Neural progenitor cell (in vitro differentiated cells): ENCODE measurements at regions not wholly inside any gene's neighbourhood (a gene's known extent, or its start where the extent isn't known, plus 50 kb on each side); places are given as distances from the start of the nearest gene placed in this dataset.

Experiments used
- DNase-seq: peaks from one replicate; pipeline ENCODE4 v3.0.0-alpha.2; 2016; ENCODE audit warnings: low spot score
- H2AFZ ChIP-seq: fragments of 200-600 bp; sonication (generic); replicated peaks from 2 replicates; pipeline ENCODE4 v1.6.1; 2016; ENCODE audit warnings: antibody characterized with exemption
- H3F3A ChIP-seq: fragments of 200-600 bp; sonication (generic); 2 replicates; pipeline ENCODE4 v1.6.1; 2016; ENCODE audit warnings: antibody characterized with exemption, low read depth
- H3K27ac ChIP-seq: fragments of 200-600 bp; sonication (generic); 2 replicates; pipeline ENCODE4 v1.5.1; 2016; ENCODE audit warnings: mild to moderate bottlenecking
- H3K27me3 ChIP-seq: fragments of 200-600 bp; sonication (generic); 2 replicates; pipeline ENCODE4 v1.6.1; 2016; ENCODE audit warnings: mild to moderate bottlenecking, moderate library complexity
- H3K36me3 ChIP-seq: fragments of 200-600 bp; sonication (generic); 2 replicates; pipeline ENCODE4 v1.5.1; 2016
- H3K4me1 ChIP-seq: fragments of 200-600 bp; sonication (generic); 2 replicates; pipeline ENCODE4 v1.6.1; 2016; ENCODE audit warnings: mixed run types
- H3K4me2 ChIP-seq: fragments of 200-600 bp; sonication (generic); 2 replicates; pipeline ENCODE4 v1.6.1; 2016
- H3K4me3 ChIP-seq: fragments of 200-600 bp; sonication (generic); 2 replicates; pipeline ENCODE4 v1.5.1; 2016
- H3K79me2 ChIP-seq: fragments of 200-600 bp; sonication (generic); 2 replicates; pipeline ENCODE4 v1.6.1; 2016; ENCODE audit warnings: low read depth
- H3K9ac ChIP-seq: fragments of 200-600 bp; sonication (generic); 2 replicates; pipeline ENCODE4 v1.6.1; 2016
- H3K9me3 ChIP-seq: fragments of 200-600 bp; sonication (generic); 2 replicates; pipeline ENCODE4 v1.5.1; 2016; ENCODE audit warnings: low read depth
- H4K20me1 ChIP-seq: fragments of 200-600 bp; sonication (generic); 2 replicates; pipeline ENCODE4 v1.6.1; 2016; ENCODE audit warnings: low read depth
- H3K27ac Mint-ChIP-seq: 3 replicates; pipeline ENCODE4 v1.8.0; 2021; ENCODE audit warnings: mixed read lengths
- H3K27me3 Mint-ChIP-seq: 2 replicates; pipeline ENCODE4 v1.8.0; 2022; ENCODE audit warnings: low read depth, mild to moderate bottlenecking, inconsistent platforms, moderate library complexity, mixed read lengths; ENCODE audit not compliant: insufficient read depth
- H3K36me3 Mint-ChIP-seq: 3 replicates; pipeline ENCODE4 v1.8.0; 2021; ENCODE audit warnings: mixed read lengths
- H3K4me1 Mint-ChIP-seq: 3 replicates; pipeline ENCODE4 v1.8.0; 2021; ENCODE audit warnings: mixed read lengths
- H3K4me3 Mint-ChIP-seq: 3 replicates; pipeline ENCODE4 v1.8.0; 2021; ENCODE audit warnings: mild to moderate bottlenecking, moderate library complexity, mixed read lengths
- H3K9me3 Mint-ChIP-seq: 3 replicates; pipeline ENCODE4 v1.8.0; 2020; ENCODE audit warnings: mixed read lengths
- CTCF ChIP-seq: fragments of 200-600 bp; sonication (generic); IDR thresholded peaks from 2 replicates; pipeline ENCODE4 v1.5.1; 2017; ENCODE audit warnings: antibody characterized with exemption, mild to moderate bottlenecking
- EZH2 ChIP-seq: fragments of 200-600 bp; sonication (generic); IDR thresholded peaks from 2 replicates; pipeline ENCODE4 v1.6.1; 2017; ENCODE audit warnings: antibody characterized with exemption, mild to moderate bottlenecking, moderate library complexity
- EZH2phosphoT487 ChIP-seq: fragments of 200-600 bp; sonication (generic); IDR thresholded peaks from 2 replicates; pipeline ENCODE4 v1.6.1; 2017; ENCODE audit warnings: antibody characterized with exemption

GRCh38 chr2:60157283-60157682 lies 396.2 kb downstream of the BCL11A start:
- TF ChIP-seq EZH2phosphoT487, result no peak
- TF ChIP-seq EZH2, result no peak
- no peak for TF ChIP-seq CTCF
- H3K4me2 ChIP-seq, result no peak overlapping the region
- no peaks in the 10 kb centered on the region for H3F3A ChIP-seq
- Mint-ChIP-seq H3K27me3 (no peaks in the 10 kb centered on the region), H3K9me3 (peaks cover 3% of the 10 kb centered on the region), H3K4me3 (no peak overlapping the region), H3K36me3 (no peaks in the 10 kb centered on the region), H3K4me1 (no peaks in the 10 kb centered on the region), H3K27ac (no peak overlapping the region)
- no peak overlapping the region for H3K9ac ChIP-seq
- H3K9me3 ChIP-seq, result peaks cover 2% of the 10 kb centered on the region
- no peak overlapping the region for H3K4me3 ChIP-seq
- H3K36me3 ChIP-seq, result no peaks in the 10 kb centered on the region
- H4K20me1 ChIP-seq, result no peaks in the 10 kb centered on the region
- no peaks in the 10 kb centered on the region for H3K27me3 ChIP-seq
- H3K27ac ChIP-seq, result no peak overlapping the region
- H3K4me1 ChIP-seq, result no peaks in the 10 kb centered on the region
- DNase-seq, result no peak
- no peaks in the 10 kb centered on the region for H3K79me2 ChIP-seq
- H2AFZ ChIP-seq, result no peak overlapping the region

DNA sequence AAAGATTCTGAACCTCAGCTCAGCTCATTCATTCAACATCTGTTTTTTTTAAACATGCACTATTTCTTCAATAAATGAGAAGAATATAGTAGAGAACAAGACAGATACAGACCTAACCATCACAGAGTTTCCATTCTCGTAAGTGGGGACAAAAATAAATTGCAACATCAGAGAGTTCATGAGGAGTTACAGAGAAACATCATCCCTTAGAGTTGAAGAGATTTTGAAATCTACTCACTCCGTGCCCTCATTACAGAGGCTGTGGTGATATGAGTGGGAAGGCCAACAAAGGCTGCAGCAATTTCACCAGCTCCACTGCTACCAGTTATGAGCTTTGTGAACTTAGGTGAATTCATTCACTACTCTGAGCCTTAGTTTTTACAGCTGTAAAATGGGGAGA lies 399.3 kb downstream of the BCL11A start:
- Histone ChIP-seq H3K4me1 (no peaks in the 10 kb centered on the region), H3K9ac (no peak overlapping the region), H2AFZ (no peak overlapping the region), H3K9me3 (peaks cover 2% of the 10 kb centered on the region), H3K4me3 (no peak overlapping the region), H3K79me2 (no peaks in the 10 kb centered on the region), H3F3A (no peaks in the 10 kb centered on the region), H4K20me1 (no peaks in the 10 kb centered on the region), H3K36me3 (no peaks in the 10 kb centered on the region), H3K27ac (no peak overlapping the region), H3K4me2 (no peak overlapping the region), H3K27me3 (no peaks in the 10 kb centered on the region)
- Mint-ChIP-seq H3K4me3 (no peak overlapping the region), H3K27me3 (no peaks in the 10 kb centered on the region), H3K27ac (no peak overlapping the region), H3K9me3 (peaks cover 5% of the 10 kb centered on the region), H3K4me1 (no peaks in the 10 kb centered on the region), H3K36me3 (no peaks in the 10 kb centered on the region)
- no peak for DNase-seq
- TF ChIP-seq EZH2 (no peak), CTCF (no peak), EZH2phosphoT487 (no peak)

DNA sequence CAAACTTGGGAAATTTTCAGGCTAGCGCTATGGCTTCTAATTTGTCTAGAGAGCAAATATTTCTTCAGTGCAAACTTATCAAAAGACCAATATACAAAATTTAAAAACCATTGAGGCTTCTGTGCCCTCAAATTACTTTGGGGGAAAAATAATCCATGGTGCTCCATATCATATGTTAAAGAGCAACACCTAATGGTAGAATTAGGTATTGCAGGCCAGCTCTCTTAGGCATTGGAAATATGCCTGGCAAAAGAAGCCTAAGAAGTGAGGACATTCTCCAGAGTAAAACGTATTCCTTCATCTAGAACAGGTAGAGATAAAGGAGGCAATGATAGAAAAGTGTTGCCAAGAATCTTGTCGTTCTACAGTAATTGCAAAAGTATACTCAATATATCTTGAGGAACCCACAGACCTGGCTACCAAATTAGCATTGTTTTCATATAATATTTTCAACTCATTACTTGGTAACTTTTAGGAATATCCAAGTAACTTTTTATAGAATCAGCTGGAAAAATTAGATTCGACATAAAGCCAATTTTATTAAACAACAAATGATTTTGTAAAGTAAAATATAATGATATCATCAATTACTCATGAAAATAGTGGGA lies 401.1 kb downstream of the BCL11A start:
- no peak overlapping the region for H3K27ac ChIP-seq
- Mint-ChIP-seq H3K36me3 (no peaks in the 10 kb centered on the region), H3K27ac (no peak overlapping the region), H3K27me3 (peaks cover under 1% of the 10 kb centered on the region), H3K4me3 (no peak overlapping the region), H3K4me1 (no peaks in the 10 kb centered on the region), H3K9me3 (peaks cover 5% of the 10 kb centered on the region)
- no peaks in the 10 kb centered on the region for H3K36me3 ChIP-seq
- H4K20me1 ChIP-seq, result no peaks in the 10 kb centered on the region
- peak; percentile 55 for DNase-seq
- H2AFZ ChIP-seq, result no peak overlapping the region
- H3K79me2 ChIP-seq, result no peaks in the 10 kb centered on the region
- no peak for TF ChIP-seq EZH2phosphoT487
- TF ChIP-seq EZH2, result no peak
- TF ChIP-seq CTCF, result peak; percentile 74
- H3K4me2 ChIP-seq, result no peak overlapping the region
- H3K4me1 ChIP-seq, result no peaks in the 10 kb centered on the region
- H3K4me3 ChIP-seq, result no peak overlapping the region
- no peaks in the 10 kb centered on the region for H3K27me3 ChIP-seq
- H3K9ac ChIP-seq, result no peak overlapping the region
- H3K9me3 ChIP-seq, result peaks cover 2% of the 10 kb centered on the region
- no peaks in the 10 kb centered on the region for H3F3A ChIP-seq
